ENCODE measurements at regions not wholly inside any gene's neighbourhood (a gene's known extent, or its start where the extent isn't known, plus 50 kb on each side); places are given as distances from the start of the nearest gene placed in this dataset.
"Not testable (repeated sequence)": the region's sequence is repeated elsewhere in the genome, so short reads cannot be mapped to it uniquely, and the experiment has no call there.

DNA sequence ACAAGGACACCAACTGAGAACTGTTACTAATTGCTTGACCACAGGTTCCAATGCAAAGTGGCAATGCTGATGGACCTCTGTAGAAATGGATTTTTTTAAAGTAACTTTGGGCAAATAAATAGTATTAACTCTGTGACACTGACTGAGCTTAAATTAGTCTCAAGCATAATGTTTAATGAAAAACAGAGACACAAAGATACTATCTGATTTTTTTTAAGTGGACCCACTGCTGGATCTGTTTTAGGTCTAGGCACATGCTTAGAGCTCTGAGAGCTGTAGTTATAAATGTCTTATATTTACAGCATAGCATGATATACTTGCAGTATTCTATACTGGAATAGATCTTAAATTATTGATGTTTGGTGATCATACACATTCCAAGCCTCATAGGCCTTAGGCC is 481.6 kb upstream of the LRRC7 start:
- DNase-seq (ENCODE audit: low spot score) = no peak

DNA sequence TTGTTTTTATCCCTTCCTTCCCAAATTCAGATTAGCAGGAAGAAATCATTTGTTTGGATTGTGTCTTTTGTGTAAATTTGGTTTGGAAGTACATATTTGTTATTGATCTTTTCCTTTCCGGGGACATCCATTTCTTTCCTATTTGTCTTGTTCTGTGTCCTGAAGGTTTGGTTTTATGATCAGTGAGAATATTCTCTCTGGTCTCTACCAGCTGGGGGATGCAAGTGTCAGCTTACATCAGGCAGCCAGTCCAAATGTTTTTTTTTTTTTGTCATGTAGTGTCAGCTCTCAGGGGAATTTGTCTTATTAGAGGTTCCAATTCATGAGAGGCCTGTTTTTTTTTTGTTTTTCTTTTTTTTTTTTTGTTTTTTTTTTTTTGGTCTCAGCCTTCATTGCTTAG is 479.2 kb upstream of the LRRC7 start:
- no peak for DNase-seq (ENCODE audit: low spot score)

DNA sequence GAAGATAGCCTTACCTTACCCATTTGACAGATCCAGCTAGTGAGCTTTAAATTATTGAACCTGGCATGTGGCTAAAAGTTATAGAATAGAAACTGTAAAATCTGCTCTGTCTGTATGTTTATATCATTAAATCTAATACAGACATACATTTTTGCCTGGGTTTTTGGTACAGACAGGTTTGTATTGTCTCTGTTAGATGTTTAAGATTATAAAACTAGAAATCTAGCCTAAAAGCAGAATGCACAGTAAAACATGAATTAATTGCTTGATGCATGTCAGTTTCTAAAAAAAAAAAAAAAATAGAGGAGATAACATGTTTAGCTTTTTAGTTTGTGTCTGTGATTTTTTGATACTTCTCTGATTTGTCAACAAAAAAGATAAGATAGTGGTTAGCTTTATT is 477.6 kb upstream of the LRRC7 start:
- DNase-seq (ENCODE audit: low spot score) = no peak

DNA sequence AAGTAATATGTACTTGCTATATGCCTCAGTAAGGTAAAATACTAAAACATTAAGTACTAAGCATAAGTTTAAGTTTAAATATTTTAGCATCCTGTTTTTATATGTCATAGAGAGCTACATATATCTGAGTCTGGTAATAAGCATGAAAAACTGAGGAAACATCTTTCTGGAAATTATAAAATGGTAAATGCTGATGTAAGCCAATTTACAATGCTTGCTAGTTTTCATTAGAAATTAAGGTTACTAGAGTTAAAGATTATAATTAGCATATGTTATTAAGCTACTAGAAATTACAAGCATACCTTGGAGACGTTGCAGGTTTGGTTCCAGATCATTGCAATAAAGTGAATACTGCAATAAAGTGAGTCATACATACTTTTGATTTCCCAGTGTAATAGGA is 477.0 kb upstream of the LRRC7 start:
- DNase-seq (ENCODE audit: low spot score) = no peak

- DNase-seq (ENCODE audit: low spot score) = not testable (repeated sequence)
These were observed 465.7 kb upstream of the LRRC7 start for GRCh38 chr1:69102058-69102457.

DNA sequence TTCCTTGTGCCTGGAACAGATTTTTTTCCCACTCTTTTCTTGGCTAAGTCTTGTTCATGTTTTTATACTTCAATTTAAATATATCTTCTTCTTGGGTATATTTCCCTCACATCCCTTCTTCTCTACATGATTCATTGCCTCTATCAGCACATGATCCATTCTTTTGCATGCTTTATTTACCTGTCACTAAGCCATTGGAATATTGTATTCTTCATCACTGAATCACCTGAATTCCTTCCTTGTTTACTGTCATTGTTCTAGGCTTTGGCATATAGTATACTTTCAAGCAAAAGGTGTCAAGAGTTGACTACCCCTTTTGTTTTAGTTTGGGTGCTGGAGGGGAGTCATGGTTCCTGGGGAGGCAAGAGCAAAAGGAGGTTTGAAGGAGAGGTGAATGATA is 464.5 kb upstream of the LRRC7 start:
- no peak for DNase-seq (ENCODE audit: low spot score)

- no peak for DNase-seq (ENCODE audit: low spot score)
These were observed 463.9 kb upstream of the LRRC7 start for GRCh38 chr1:69103705-69104385.

GRCh38 chr1:69104894-69105293 is 462.8 kb upstream of the LRRC7 start:
- DNase-seq (ENCODE audit: low spot score) = no peak

GRCh38 chr1:69109277-69109676 is 458.4 kb upstream of the LRRC7 start:
- DNase-seq (ENCODE audit: low spot score) = no peak

DNA sequence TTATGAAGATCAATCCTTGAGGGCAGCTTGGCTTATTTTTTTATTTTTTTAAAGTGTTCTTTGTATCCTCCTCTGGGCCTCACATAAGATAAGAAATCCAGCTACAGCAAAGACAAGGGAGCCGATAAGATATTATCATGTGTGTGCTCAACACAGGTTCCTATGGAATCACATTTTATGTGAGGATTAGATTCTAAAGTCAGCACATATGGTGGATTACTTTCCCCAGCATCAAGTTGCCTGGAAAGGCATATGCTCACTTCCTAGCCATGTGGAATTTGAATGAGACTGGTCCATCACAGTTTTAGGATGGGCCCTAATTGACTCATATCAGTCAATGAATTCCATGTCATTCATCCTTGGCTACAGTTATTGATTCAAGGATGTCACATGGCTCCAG is 456.9 kb upstream of the LRRC7 start:
- DNase-seq (ENCODE audit: low spot score) = no peak

- DNase-seq (ENCODE audit: low spot score) = not testable (repeated sequence)
These were observed 447.5 kb upstream of the LRRC7 start for GRCh38 chr1:69120126-69120741.

DNA sequence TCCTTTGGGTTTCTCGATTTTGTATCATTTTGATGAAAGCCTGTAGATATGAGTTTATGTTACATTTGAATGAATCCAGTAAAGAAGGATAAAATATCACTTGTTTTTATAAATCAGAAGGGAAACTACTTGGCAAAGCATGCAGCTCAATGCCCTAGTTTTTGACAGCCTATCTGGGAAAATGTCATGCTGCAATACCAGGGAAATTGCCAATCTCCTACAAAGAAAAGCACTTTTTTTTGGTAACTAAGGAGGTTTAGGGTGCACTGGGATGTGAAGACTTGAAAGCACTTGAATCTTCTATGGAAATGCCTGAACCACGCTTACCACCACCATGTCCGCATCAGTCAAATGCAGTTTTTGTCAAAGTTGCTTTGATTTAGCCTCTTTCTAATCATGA is 446.9 kb upstream of the LRRC7 start:
- DNase-seq (ENCODE audit: low spot score) = no peak

- no peak for DNase-seq (ENCODE audit: low spot score)
These were observed 446.0 kb upstream of the LRRC7 start for GRCh38 chr1:69121723-69122122.

DNA sequence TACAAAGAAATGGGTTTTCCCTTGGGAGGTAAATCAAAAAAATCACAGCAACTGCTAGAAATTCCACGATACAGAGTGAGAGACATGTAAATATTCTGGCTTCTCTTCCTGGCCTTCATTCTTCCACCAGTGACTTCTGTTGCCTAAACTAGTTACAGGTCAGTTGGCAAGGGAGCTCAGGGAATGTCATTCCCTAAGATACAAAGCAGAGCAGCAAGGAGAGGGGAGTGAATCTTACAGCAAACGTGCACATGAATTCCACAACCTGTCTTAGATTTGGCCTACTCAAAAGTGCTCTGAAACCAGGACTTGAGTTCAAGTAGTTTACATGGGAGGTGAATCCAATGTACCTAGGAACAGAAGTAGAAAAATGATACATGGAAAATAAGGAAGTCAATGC is 445.3 kb upstream of the LRRC7 start:
- DNase-seq (ENCODE audit: low spot score) = no peak

DNA sequence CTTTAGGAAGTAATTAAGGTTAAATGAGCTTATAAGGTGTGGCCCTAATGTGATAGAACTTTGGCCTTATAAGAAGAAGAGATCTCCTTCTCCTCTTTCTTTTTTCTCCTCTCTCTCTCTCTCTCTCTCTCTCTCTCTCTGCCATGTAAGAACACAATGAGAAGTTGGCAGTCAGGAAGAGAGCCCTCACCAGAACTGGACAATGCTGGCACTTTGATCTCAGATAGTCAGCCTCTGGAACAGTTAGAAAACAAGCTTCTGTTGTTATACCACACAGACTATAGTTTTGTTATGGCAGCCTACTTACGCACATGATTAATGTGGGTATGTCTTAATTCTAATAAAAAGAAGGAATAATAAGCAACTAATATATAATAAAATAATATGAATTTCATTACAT is 444.2 kb upstream of the LRRC7 start:
- no peak for DNase-seq (ENCODE audit: low spot score)

GRCh38 chr1:69126796-69127195 is 440.9 kb upstream of the LRRC7 start:
- no peak for DNase-seq (ENCODE audit: low spot score)

- no peak for DNase-seq (ENCODE audit: low spot score)
These were observed 439.5 kb upstream of the LRRC7 start for GRCh38 chr1:69128204-69128603.

DNA sequence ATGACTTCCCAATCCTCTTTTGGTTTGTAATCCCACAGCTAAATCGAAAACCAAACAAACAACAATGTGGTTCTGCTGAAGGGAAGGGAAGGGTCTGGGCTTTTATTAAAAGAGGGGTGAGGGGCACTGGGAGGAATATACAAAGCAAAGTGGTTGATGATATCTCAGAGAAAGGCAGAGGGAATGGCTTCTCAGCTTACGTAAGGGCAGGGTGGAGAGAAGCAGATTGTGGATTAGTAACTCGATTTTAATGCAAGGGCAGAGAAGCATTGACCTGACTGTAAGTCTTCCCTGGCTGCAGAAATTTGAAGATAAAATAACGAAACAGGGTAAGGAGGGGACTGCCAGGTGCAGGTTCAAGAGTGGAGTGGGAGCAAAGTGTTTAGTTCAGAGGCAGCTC is 438.2 kb upstream of the LRRC7 start:
- DNase-seq (ENCODE audit: low spot score) = no peak

GRCh38 chr1:69138172-69138571 is 429.6 kb upstream of the LRRC7 start:
- no peak for DNase-seq (ENCODE audit: low spot score)

- DNase-seq (ENCODE audit: low spot score) = no peak
These were observed 428.7 kb upstream of the LRRC7 start for GRCh38 chr1:69139007-69139406.

GRCh38 chr1:69146303-69146702 is 421.4 kb upstream of the LRRC7 start:
- no peak for DNase-seq (ENCODE audit: low spot score)

GRCh38 chr1:69148731-69149130 is 419.0 kb upstream of the LRRC7 start:
- DNase-seq (ENCODE audit: low spot score) = no peak

GRCh38 chr1:69157046-69157756 is 410.5 kb upstream of the LRRC7 start:
- DNase-seq (ENCODE audit: low spot score) = no peak

- DNase-seq (ENCODE audit: low spot score) = no peak
These were observed 404.5 kb upstream of the LRRC7 start for GRCh38 chr1:69163241-69163640.

Measured in AG20443 (cell line).